HEK293 (cell line): ENCODE measurements at regions not wholly inside any gene's neighbourhood (a gene's known extent, or its start where the extent isn't known, plus 50 kb on each side); places are given as distances from the start of the nearest gene placed in this dataset.

Experiments used
- CTCF ChIA-PET: fragments of 350-600 bp; formaldehyde crosslinking; extraction: SDS; loops from one replicate; lab custom pipeline; 2021; ENCODE audit warnings: antibody characterized with exemption; lab: Yijun Ruan, JAX
- POLR2A ChIA-PET: fragments of 300-600 bp; formaldehyde crosslinking; extraction: SDS; loops from one replicate; lab custom pipeline; 2020; ENCODE audit warnings: antibody characterized with exemption, inconsistent platforms; lab: Yijun Ruan, JAX
- H3K27ac ChIP-seq: fragments of 200-500 bp; sonication (Bioruptor generic); 2 replicates; pipeline ENCODE4 v1.5.1; 2014; ENCODE audit warnings: low read depth, low read length, control low read depth, inconsistent platforms; ENCODE audit errors: extremely low read depth
- H3K36me3 ChIP-seq, 2 experiments: fragments of 200-500 bp in 1 of 2; sonication (Bioruptor generic) in 1 of 2; 1 replicate in 1 of 2; 2 replicates in 1 of 2; pipeline ENCODE4 v1.5.1; 2014 to 2017; ENCODE audit warnings: inconsistent platforms in 2 of 2, low read length in 2 of 2; ENCODE audit not compliant: control insufficient read depth in 2 of 2, insufficient read depth in 1 of 2
- H3K4me1 ChIP-seq: fragments of 200-500 bp; sonication (Bioruptor generic); 2 replicates; pipeline ENCODE4 v1.5.1; 2014; ENCODE audit warnings: mild to moderate bottlenecking, low read length, inconsistent platforms; ENCODE audit not compliant: control insufficient read depth, insufficient read depth
- H3K4me3 ChIP-seq: 2 replicates; pipeline ENCODE4 v1.5.1; 2011; ENCODE audit warnings: low read depth, mild to moderate bottlenecking, control low read depth, low read length, moderate library complexity
- H3K9me3 ChIP-seq: fragments of 200-500 bp; sonication (Bioruptor generic); 2 replicates; pipeline ENCODE4 v1.5.1; 2014; ENCODE audit warnings: low read depth, low read length, inconsistent platforms; ENCODE audit not compliant: control insufficient read depth, insufficient read depth
- ELK4 ChIP-seq: IDR thresholded peaks from 2 replicates; pipeline ENCODE4 v1.6.1; 2011; ENCODE audit warnings: mild to moderate bottlenecking, low read depth, low read length, borderline replicate concordance
- GLIS1 ChIP-seq: fragments of 450-650 bp; formaldehyde crosslinking; IDR thresholded peaks from 2 replicates; pipeline ENCODE4 v1.5.1; 2016; ENCODE audit warnings: missing biosample characterization, missing genetic modification characterization
- IKZF3 ChIP-seq: fragments of 450-650 bp; IDR thresholded peaks from 2 replicates; pipeline ENCODE4 v1.5.0; 2018; ENCODE audit warnings: missing biosample characterization, mild to moderate bottlenecking, missing genetic modification characterization, moderate library complexity
- REPIN1 ChIP-seq: fragments of 450-650 bp; formaldehyde crosslinking; IDR thresholded peaks from 2 replicates; pipeline ENCODE4 v1.5.1; 2017; ENCODE audit warnings: missing biosample characterization, missing genetic modification characterization, low read depth
- ZBTB1 ChIP-seq: fragments of 450-650 bp; formaldehyde crosslinking; IDR thresholded peaks from 2 replicates; pipeline ENCODE4 v1.5.1; 2016; ENCODE audit warnings: missing biosample characterization, missing genetic modification characterization
- ZBTB8A ChIP-seq: fragments of 450-650 bp; formaldehyde crosslinking; IDR thresholded peaks from 2 replicates; pipeline ENCODE4 v1.5.1; 2016; ENCODE audit warnings: missing biosample characterization, missing genetic modification characterization
- ZFP3 ChIP-seq: fragments of 450-650 bp; formaldehyde crosslinking; IDR thresholded peaks from 2 replicates; pipeline ENCODE4 v1.5.1; 2016; ENCODE audit warnings: low read depth, missing biosample characterization, missing genetic modification characterization
- ZNF121 ChIP-seq: fragments of 450-650 bp; formaldehyde crosslinking; IDR thresholded peaks from 2 replicates; pipeline ENCODE4 v1.5.1; 2016; ENCODE audit warnings: missing biosample characterization, missing genetic modification characterization
- ZNF175 ChIP-seq: fragments of 450-650 bp; formaldehyde crosslinking; IDR thresholded peaks from 2 replicates; pipeline ENCODE4 v1.5.1; 2016; ENCODE audit warnings: missing biosample characterization, missing genetic modification characterization
- ZNF214 ChIP-seq: fragments of 450-650 bp; formaldehyde crosslinking; IDR thresholded peaks from 2 replicates; pipeline ENCODE4 v1.5.1; 2017; ENCODE audit warnings: missing biosample characterization, mild to moderate bottlenecking, missing genetic modification characterization, borderline replicate concordance
- ZNF239 ChIP-seq: fragments of 450-650 bp; formaldehyde crosslinking; IDR thresholded peaks from 2 replicates; pipeline ENCODE4 v1.5.1; 2016; ENCODE audit warnings: missing biosample characterization, missing genetic modification characterization
- ZNF266 ChIP-seq: fragments of 450-650 bp; formaldehyde crosslinking; IDR thresholded peaks from 2 replicates; pipeline ENCODE4 v1.5.1; 2016; ENCODE audit warnings: missing biosample characterization, missing genetic modification characterization, low read depth
- ZNF391 ChIP-seq: fragments of 450-650 bp; formaldehyde crosslinking; IDR thresholded peaks from 2 replicates; pipeline ENCODE4 v1.5.1; 2016; ENCODE audit warnings: low read depth, missing biosample characterization, missing genetic modification characterization, borderline replicate concordance
- ZNF449 ChIP-seq: fragments of 450-650 bp; formaldehyde crosslinking; IDR thresholded peaks from 2 replicates; pipeline ENCODE4 v1.5.1; 2017; ENCODE audit warnings: missing biosample characterization, mild to moderate bottlenecking, missing genetic modification characterization, moderate library complexity
- ZNF513 ChIP-seq: fragments of 450-650 bp; IDR thresholded peaks from 2 replicates; pipeline ENCODE4 v1.5.1; 2018; ENCODE audit warnings: missing biosample characterization, missing genetic modification characterization
- ZNF529 ChIP-seq: fragments of 450-650 bp; formaldehyde crosslinking; IDR thresholded peaks from 2 replicates; pipeline ENCODE4 v1.5.1; 2017; ENCODE audit warnings: missing genetic modification characterization, missing biosample characterization; ENCODE audit not compliant: insufficient replicate concordance
- ZNF548 ChIP-seq: fragments of 450-650 bp; formaldehyde crosslinking; IDR thresholded peaks from 2 replicates; pipeline ENCODE4 v1.5.1; 2016; ENCODE audit warnings: missing biosample characterization, missing genetic modification characterization
- ZNF596 ChIP-seq: fragments of 450-650 bp; IDR thresholded peaks from 2 replicates; pipeline ENCODE4 v1.5.0; 2018; ENCODE audit warnings: missing biosample characterization, mild to moderate bottlenecking, missing genetic modification characterization, moderate library complexity
- ZNF600 ChIP-seq: fragments of 450-650 bp; formaldehyde crosslinking; IDR thresholded peaks from 2 replicates; pipeline ENCODE4 v1.5.1; 2016; ENCODE audit warnings: missing biosample characterization, missing genetic modification characterization
- ZNF629 ChIP-seq: fragments of 450-650 bp; formaldehyde crosslinking; IDR thresholded peaks from 2 replicates; pipeline ENCODE4 v1.5.1; 2017; ENCODE audit warnings: missing biosample characterization, missing genetic modification characterization
- ZNF777 ChIP-seq: fragments of 450-650 bp; formaldehyde crosslinking; IDR thresholded peaks from 2 replicates; pipeline ENCODE4 v1.5.1; 2017; ENCODE audit warnings: missing biosample characterization, missing genetic modification characterization, borderline replicate concordance
- TF ChIP-seq, protein P1 (sequence below): fragments of 450-650 bp; formaldehyde crosslinking; optimal IDR thresholded peaks from 2 replicates; pipeline ENCODE3; 2016; ENCODE audit warnings: missing biosample characterization, mild to moderate bottlenecking, missing genetic modification characterization
- TF ChIP-seq, protein P2 (sequence below): fragments of 450-650 bp; formaldehyde crosslinking; IDR thresholded peaks from 2 replicates; pipeline ENCODE4 v1.5.0; 2017; ENCODE audit warnings: missing biosample characterization, missing genetic modification characterization, borderline replicate concordance

DNA sequence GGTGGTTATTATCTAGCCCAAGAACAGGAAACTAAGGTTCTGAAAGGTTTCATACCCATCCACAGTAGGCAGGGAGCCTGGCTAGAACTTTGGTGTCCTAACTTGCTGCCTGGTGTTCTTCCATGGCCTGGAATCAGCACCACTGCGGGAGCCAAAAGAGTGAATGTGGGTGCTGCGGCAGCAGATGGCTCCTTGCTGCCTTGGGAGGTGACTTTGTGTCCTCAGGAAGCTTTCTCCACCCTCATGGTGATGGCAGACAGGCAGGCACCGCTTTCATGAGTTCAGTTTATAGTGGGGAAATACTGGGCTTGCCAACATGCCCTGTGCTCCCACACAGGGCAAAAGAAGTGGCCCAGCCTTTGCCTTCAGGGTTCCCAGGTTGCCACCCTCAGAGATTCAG, 385.2 kb downstream of the BCL11A start (continued):
- no peak for TF ChIP-seq ZNF449 (tag by site-specific recombination)
- no peak for TF ChIP-seq ZBTB1
- TF ChIP-seq, protein P1, sequence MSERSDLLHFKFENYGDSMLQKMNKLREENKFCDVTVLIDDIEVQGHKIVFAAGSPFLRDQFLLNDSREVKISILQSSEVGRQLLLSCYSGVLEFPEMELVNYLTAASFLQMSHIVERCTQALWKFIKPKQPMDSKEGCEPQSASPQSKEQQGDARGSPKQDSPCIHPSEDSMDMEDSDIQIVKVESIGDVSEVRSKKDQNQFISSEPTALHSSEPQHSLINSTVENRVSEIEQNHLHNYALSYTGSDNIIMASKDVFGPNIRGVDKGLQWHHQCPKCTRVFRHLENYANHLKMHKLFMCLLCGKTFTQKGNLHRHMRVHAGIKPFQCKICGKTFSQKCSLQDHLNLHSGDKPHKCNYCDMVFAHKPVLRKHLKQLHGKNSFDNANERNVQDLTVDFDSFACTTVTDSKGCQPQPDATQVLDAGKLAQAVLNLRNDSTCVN (tag by site-specific recombination) = no peak
- TF ChIP-seq ZNF513 (tag by site-specific recombination) = no peak
- TF ChIP-seq ELK4 = no peak

DNA sequence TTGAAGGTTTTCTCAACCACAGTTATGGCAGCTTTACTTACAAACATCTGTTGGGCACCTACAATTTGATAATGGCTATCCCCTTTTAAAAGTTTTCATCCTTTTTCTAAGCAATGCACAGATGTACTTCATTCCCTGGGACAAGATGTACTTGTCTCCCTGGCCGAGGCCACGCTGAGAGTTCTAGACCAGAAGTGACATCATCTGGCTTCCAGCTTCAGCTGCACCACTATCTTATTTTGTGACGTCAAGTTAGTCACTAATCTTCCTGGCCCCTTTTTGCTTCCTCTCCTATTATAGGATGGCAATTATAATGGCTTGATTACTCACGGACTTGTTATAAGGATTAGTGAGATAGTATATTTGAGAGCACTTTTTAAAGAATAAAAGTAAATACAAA, 386.4 kb downstream of the BCL11A start:
- TF ChIP-seq, protein P2, sequence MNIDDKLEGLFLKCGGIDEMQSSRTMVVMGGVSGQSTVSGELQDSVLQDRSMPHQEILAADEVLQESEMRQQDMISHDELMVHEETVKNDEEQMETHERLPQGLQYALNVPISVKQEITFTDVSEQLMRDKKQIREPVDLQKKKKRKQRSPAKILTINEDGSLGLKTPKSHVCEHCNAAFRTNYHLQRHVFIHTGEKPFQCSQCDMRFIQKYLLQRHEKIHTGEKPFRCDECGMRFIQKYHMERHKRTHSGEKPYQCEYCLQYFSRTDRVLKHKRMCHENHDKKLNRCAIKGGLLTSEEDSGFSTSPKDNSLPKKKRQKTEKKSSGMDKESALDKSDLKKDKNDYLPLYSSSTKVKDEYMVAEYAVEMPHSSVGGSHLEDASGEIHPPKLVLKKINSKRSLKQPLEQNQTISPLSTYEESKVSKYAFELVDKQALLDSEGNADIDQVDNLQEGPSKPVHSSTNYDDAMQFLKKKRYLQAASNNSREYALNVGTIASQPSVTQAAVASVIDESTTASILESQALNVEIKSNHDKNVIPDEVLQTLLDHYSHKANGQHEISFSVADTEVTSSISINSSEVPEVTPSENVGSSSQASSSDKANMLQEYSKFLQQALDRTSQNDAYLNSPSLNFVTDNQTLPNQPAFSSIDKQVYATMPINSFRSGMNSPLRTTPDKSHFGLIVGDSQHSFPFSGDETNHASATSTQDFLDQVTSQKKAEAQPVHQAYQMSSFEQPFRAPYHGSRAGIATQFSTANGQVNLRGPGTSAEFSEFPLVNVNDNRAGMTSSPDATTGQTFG (tag by site-specific recombination) = no peak
- no peak for TF ChIP-seq GLIS1 (tag by site-specific recombination)
- TF ChIP-seq ZNF596 = no peak
- Histone ChIP-seq H3K4me1 (no peaks in the 10 kb centered on the region), H3K36me3 (no peaks in the 10 kb centered on the region), H3K9me3 (no peaks in the 10 kb centered on the region), H3K4me3 (no peak overlapping the region), H3K27ac (no peak overlapping the region)
- CTCF ChIA-PET = interaction anchor here (0.5 to 0.7 kb wide), 2 partner anchors 73 to 792 kb away, joined by 3 read pairs; no protein-coding TSS in a partner anchor
- POLR2A ChIA-PET = no interaction called here

GRCh38 chr2:60163691-60164090, 389.8 kb downstream of the BCL11A start:
- Histone ChIP-seq H3K4me3 (no peak overlapping the region), H3K9me3 (no peaks in the 10 kb centered on the region), H3K36me3 (no peaks in the 10 kb centered on the region), H3K4me1 (no peaks in the 10 kb centered on the region), H3K27ac (no peak overlapping the region)
- CTCF ChIA-PET = interaction anchor here (1.1 kb wide), 1 partner anchor 15 kb away, joined by 3 read pairs; no protein-coding TSS in a partner anchor
- POLR2A ChIA-PET = no interaction called here
- TF ChIP-seq ZBTB8A (tag by site-specific recombination) (no peak), ZNF391 (no peak), ZNF629 (no peak), ZNF214 (no peak), ZNF121 (no peak), ZNF529 (tag by site-specific recombination) (no peak), IKZF3 (tag by site-specific recombination) (no peak), ZNF600 (tag by site-specific recombination) (no peak), ZNF175 (no peak), ZNF548 (tag by site-specific recombination) (no peak), REPIN1 (no peak), ZNF777 (tag by site-specific recombination) (no peak), ZNF266 (tag by site-specific recombination) (no peak), ZFP3 (tag by site-specific recombination) (no peak), ZNF239 (tag by site-specific recombination) (no peak)
